GM12878 (cell line): ENCODE measurements at regions not wholly inside any gene's neighbourhood (a gene's known extent, or its start where the extent isn't known, plus 50 kb on each side); places are given as distances from the start of the nearest gene placed in this dataset.

Experiments
- ATAC-seq: fragments of 200-7000 bp; cut with Tn5 transposase; 3 replicates; pipeline ENCODE4 v1.9.1; 2020; ENCODE audit warnings: mild to moderate bottlenecking, moderate library complexity
- BruUV-seq: library from RNA; stranded (reverse); fragments of 400-500 nt; replicated peaks from 2 replicates; lab custom pipeline; 2021; lab: Mats Ljungman, UMichigan
- CTCF ChIA-PET: fragments of 300-600 bp; sonication (Branson Sonifier 250); formaldehyde crosslinking; extraction: SDS; loops from one replicate; lab custom pipeline; 2021; ENCODE audit warnings: inconsistent platforms; lab: Yijun Ruan, JAX
- POLR2A ChIA-PET: fragments of 350-600 bp; formaldehyde crosslinking; extraction: SDS; loops from one replicate; lab custom pipeline; 2021; ENCODE audit warnings: inconsistent platforms; lab: Charles Lee
- RAD21 ChIA-PET: fragments of 300-600 bp; sonication (Branson Sonifier 250); formaldehyde crosslinking; loops from one replicate; lab custom pipeline; 2023; ENCODE audit warnings: antibody characterized with exemption; ENCODE audit not compliant: unreplicated experiment; lab: Charles Lee
- SMC1A ChIA-PET: fragments of 300-600 bp; sonication (Branson Sonifier 250); formaldehyde crosslinking; loops from one replicate; lab custom pipeline; 2023; ENCODE audit not compliant: unreplicated experiment, uncharacterized antibody; lab: Charles Lee
- DNase-seq: peaks from one replicate; pipeline ENCODE4 v3.0.0-alpha.2; 2011; ENCODE audit warnings: low read depth, low spot score
- FAIRE-seq: peaks from 3 replicates; lab custom pipeline; 2011; peaks lifted over from hg19 to GRCh38; lab: Jason Lieb, UNC
- H2AFZ ChIP-seq: 2 replicates; pipeline ENCODE4 v1.6.0; 2011; ENCODE audit warnings: low read depth, low read length, control low read depth; ENCODE audit not compliant: control insufficient read depth
- H3K27ac ChIP-seq: 2 replicates; pipeline ENCODE4 v1.5.1; 2011; ENCODE audit warnings: control low read depth; ENCODE audit not compliant: control insufficient read depth, insufficient read depth
- H3K27me3 ChIP-seq, 2 experiments: replicated peaks in 1 of 2; 2 replicates each; pipeline versions ENCODE4 v1.6.0 to v1.6.1; 2011; ENCODE audit warnings: low read length in 1 of 2; ENCODE audit not compliant: control insufficient read depth in 2 of 2, insufficient read depth in 2 of 2
- H3K36me3 ChIP-seq, 2 experiments: 2 replicates each; pipeline ENCODE4 v1.5.1; 2011; ENCODE audit warnings: low read length in 1 of 2; ENCODE audit not compliant: control insufficient read depth in 2 of 2, insufficient read depth in 2 of 2
- H3K4me1 ChIP-seq: 2 replicates; pipeline ENCODE4 v1.6.1; 2011; ENCODE audit warnings: mild to moderate bottlenecking, low read length, moderate library complexity, mixed read lengths; ENCODE audit not compliant: control insufficient read depth, insufficient read depth
- H3K4me2 ChIP-seq: 2 replicates; pipeline ENCODE4 v1.6.0; 2011; ENCODE audit warnings: control low read depth; ENCODE audit not compliant: control insufficient read depth, insufficient read depth
- H3K4me3 ChIP-seq: fragments of 200-600 bp; sonication (generic); 2 replicates; pipeline ENCODE4 v1.5.1; 2016
- H3K79me2 ChIP-seq: 2 replicates; pipeline ENCODE4 v1.6.0; 2011; ENCODE audit warnings: low read length; ENCODE audit not compliant: control insufficient read depth, insufficient read depth
- H3K9ac ChIP-seq: 2 replicates; pipeline ENCODE4 v1.8.0; 2011; ENCODE audit warnings: low read length, control low read depth, mixed read lengths; ENCODE audit not compliant: control insufficient read depth, insufficient read depth
- H3K9me3 ChIP-seq: replicated peaks from 3 replicates; pipeline ENCODE4 v1.5.1; 2011; ENCODE audit warnings: mild to moderate bottlenecking, low read length; ENCODE audit not compliant: control insufficient read depth, insufficient read depth
- H4K20me1 ChIP-seq: 2 replicates; pipeline ENCODE4 v1.6.0; 2011; ENCODE audit not compliant: control insufficient read depth, insufficient read depth
- BACH1 ChIP-seq: fragments of 450-650 bp; IDR thresholded peaks from 2 replicates; pipeline ENCODE4 v1.6.1; 2017; ENCODE audit warnings: mild to moderate bottlenecking, borderline replicate concordance
- CEBPB ChIP-seq, 2 experiments: fragments of 150-350 bp in 1 of 2; IDR thresholded peaks; 2 replicates each; pipeline ENCODE4 v1.6.1; 2012 to 2014; ENCODE audit warnings: low read depth in 2 of 2, low read length in 2 of 2, borderline replicate concordance in 1 of 2, inconsistent platforms in 1 of 2
- EP300 ChIP-seq, 2 experiments: fragments of 150-350 bp in 1 of 2; IDR thresholded peaks; 2 replicates each; pipeline ENCODE4 v1.6.1; 2011 to 2012; ENCODE audit warnings: low read depth in 2 of 2, low read length in 2 of 2, borderline replicate concordance in 1 of 2, improper control_type of control experiment in 1 of 2, inconsistent platforms in 1 of 2; ENCODE audit not compliant: control insufficient read depth in 1 of 2
- HDGF ChIP-seq: fragments of 450-650 bp; IDR thresholded peaks from 2 replicates; pipeline ENCODE4 v1.6.1; 2016; ENCODE audit warnings: antibody characterized with exemption
- IKZF1 ChIP-seq: fragments of 450-650 bp; conservative IDR thresholded peaks from 2 replicates; pipeline ENCODE4 v1.6.1; 2017; ENCODE audit warnings: antibody characterized with exemption, mild to moderate bottlenecking
- NKRF ChIP-seq: fragments of 450-650 bp; conservative IDR thresholded peaks from 2 replicates; pipeline ENCODE4 v1.6.1; 2017; ENCODE audit warnings: mild to moderate bottlenecking, moderate library complexity
- RFX5 ChIP-seq: IDR thresholded peaks from 2 replicates; pipeline ENCODE4 v1.6.1; 2011; ENCODE audit warnings: low read depth, low read length, improper control_type of control experiment
- SIX5 ChIP-seq: IDR thresholded peaks from 2 replicates; pipeline ENCODE4 v1.6.1; 2011; ENCODE audit warnings: mild to moderate bottlenecking, low read depth, low read length, moderate library complexity; ENCODE audit not compliant: severe bottlenecking
- SP1 ChIP-seq: IDR thresholded peaks from one replicate; pipeline ENCODE4 v1.6.1; 2011; ENCODE audit warnings: low read depth, low read length
- STAT1 ChIP-seq: fragments of 450-650 bp; conservative IDR thresholded peaks from 2 replicates; pipeline ENCODE4 v1.6.1; 2014; ENCODE audit warnings: antibody characterized with exemption, mild to moderate bottlenecking
- ZNF207 ChIP-seq: fragments of 450-650 bp; IDR thresholded peaks from 2 replicates; pipeline ENCODE4 v1.6.1; 2014; ENCODE audit warnings: antibody characterized with exemption, mild to moderate bottlenecking, borderline replicate concordance
- in situ Hi-C: fragments of 300-500 bp; cut with MboI; formaldehyde crosslinking; loops from 9 replicates; pipeline ENCODE4 v1.14.3; 2018; ENCODE audit warnings: mixed read lengths
- intact Hi-C: fragments of 100-400 bp; cut with micrococcal nuclease; formaldehyde crosslinking; loops from one replicate; pipeline ENCODE4 v1.14.2; 2022; ENCODE audit not compliant: unreplicated experiment

GRCh38 chr14:42319996-42320395 lies 713.3 kb downstream of the LRFN5 start:
- no peaks in the 10 kb centered on the region for H3K4me1 ChIP-seq
- in situ Hi-C loops, result no loop called here
- no peak overlapping the region for H2AFZ ChIP-seq
- H3K27ac ChIP-seq, result no peak overlapping the region
- no peak for TF ChIP-seq SP1
- TF ChIP-seq STAT1, result no peak
- no peak for TF ChIP-seq EP300 (IDR thresholded peaks at IDR 0.05; ENCODE audit: borderline replicate concordance in 1 of 2, control insufficient read depth in 1 of 2, low read depth in 2 of 2, low read length in 2 of 2)
- TF ChIP-seq CEBPB (IDR thresholded peaks at IDR 0.05; ENCODE audit: borderline replicate concordance in 1 of 2, low read depth in 2 of 2, low read length in 2 of 2), result no peak
- no peak for TF ChIP-seq RFX5
- TF ChIP-seq HDGF, result no peak
- TF ChIP-seq IKZF1, result no peak
- no peak for TF ChIP-seq ZNF207
- no peak for TF ChIP-seq NKRF
- TF ChIP-seq SIX5, result no peak
- no peak for TF ChIP-seq BACH1
- H3K9me3 ChIP-seq, result no peaks in the 10 kb centered on the region
- H4K20me1 ChIP-seq, result no peaks in the 10 kb centered on the region
- SMC1A ChIA-PET, result no interaction called here
- H3K4me2 ChIP-seq, result no peak overlapping the region
- H3K79me2 ChIP-seq, result no peaks in the 10 kb centered on the region
- DNase-seq, result no peak
- intact Hi-C loops, result no loop called here
- no peaks in the 10 kb centered on the region for H3K27me3 ChIP-seq
- CTCF ChIA-PET, result no interaction called here
- RAD21 ChIA-PET, result no interaction called here
- H3K9ac ChIP-seq, result no peak overlapping the region
- H3K36me3 ChIP-seq, result no peaks in the 10 kb centered on the region
- ATAC-seq, result no peak
- BruUV-seq, result no TSS peak
- POLR2A ChIA-PET, result no interaction called here
- no peak for FAIRE-seq
- no peak overlapping the region for H3K4me3 ChIP-seq
